SU-DHL-6 (cell line): ENCODE measurements at regions not wholly inside any gene's neighbourhood (a gene's known extent, or its start where the extent isn't known, plus 50 kb on each side); places are given as distances from the start of the nearest gene placed in this dataset.
A peak's percentile ranks its signal among the peaks of the same experiment; 100 is the strongest.

Experiments used
- H2AFZ ChIP-seq: fragments of 200-600 bp; sonication (generic); 2 replicates; pipeline ENCODE4 v1.6.1; 2014; ENCODE audit warnings: low read depth, mild to moderate bottlenecking, moderate library complexity, mixed read lengths, antibody characterized with exemption, low read length; ENCODE audit not compliant: severe bottlenecking
- H3F3A ChIP-seq: fragments of 200-600 bp; shearing (Covaris generic); 2 replicates; pipeline ENCODE4 v1.6.0; 2016; ENCODE audit warnings: antibody characterized with exemption, mild to moderate bottlenecking; ENCODE audit not compliant: insufficient read depth
- H3K27ac ChIP-seq: fragments of 200-600 bp; sonication (generic); 2 replicates; pipeline ENCODE4 v1.5.1; 2016; ENCODE audit warnings: low read depth, mild to moderate bottlenecking, low read length, moderate library complexity, mixed read lengths
- H3K27me3 ChIP-seq: fragments of 200-600 bp; sonication (generic), shearing (Covaris generic); 2 replicates; pipeline ENCODE4 v1.6.0; 2014; ENCODE audit warnings: mild to moderate bottlenecking, low read length
- H3K36me3 ChIP-seq: fragments of 200-600 bp; sonication (generic); 2 replicates; pipeline ENCODE4 v1.6.1; 2014; ENCODE audit warnings: mild to moderate bottlenecking, low read length, mixed read lengths
- H3K4me2 ChIP-seq: fragments of 300-600, 200-600 bp; shearing (Covaris generic), sonication (generic); 2 replicates; pipeline ENCODE4 v1.6.0; 2014; ENCODE audit warnings: low read length, low read depth, mild to moderate bottlenecking; ENCODE audit not compliant: poor library complexity, severe bottlenecking
- H3K4me3 ChIP-seq: fragments of 200-600 bp; sonication (generic); 2 replicates; pipeline ENCODE4 v1.5.1; 2014; ENCODE audit warnings: antibody characterized with exemption, low read length, mild to moderate bottlenecking, mixed read lengths; ENCODE audit not compliant: insufficient read depth, poor library complexity, severe bottlenecking
- H3K79me2 ChIP-seq: fragments of 200-600 bp; sonication (generic); 2 replicates; pipeline ENCODE4 v1.6.1; 2014; ENCODE audit warnings: mild to moderate bottlenecking, low read length, moderate library complexity; ENCODE audit not compliant: insufficient read depth
- H3K9ac ChIP-seq: fragments of 200-600 bp; sonication (generic); 2 replicates; pipeline ENCODE4 v1.7.0; 2014; ENCODE audit warnings: mild to moderate bottlenecking, low read length
- H3K9me2 ChIP-seq: fragments of 200-600 bp; sonication (generic); replicated peaks from 2 replicates; pipeline ENCODE4 v1.6.1; 2014; ENCODE audit warnings: low read length; ENCODE audit not compliant: insufficient read depth
- H3K9me3 ChIP-seq: fragments of 200-600 bp; sonication (generic); 2 replicates; pipeline ENCODE4 v1.6.1; 2014; ENCODE audit warnings: low read length, mixed read lengths; ENCODE audit not compliant: insufficient read depth
- H4K20me1 ChIP-seq: fragments of 200-600 bp; sonication (generic); 2 replicates; pipeline ENCODE4 v1.6.1; 2014; ENCODE audit warnings: low read depth, mild to moderate bottlenecking, antibody characterized with exemption, low read length, moderate library complexity, mixed read lengths
- EZH2phosphoT487 ChIP-seq: fragments of 200-600 bp; sonication (generic), shearing (Covaris generic); conservative IDR thresholded peaks from 2 replicates; pipeline ENCODE4 v1.6.1; 2018; ENCODE audit warnings: mild to moderate bottlenecking, antibody characterized with exemption, low read length, moderate library complexity, mixed read lengths
- TF ChIP-seq, protein P1 (sequence below): fragments of 200-600 bp; sonication (generic); IDR thresholded peaks from one replicate; pipeline ENCODE4 v1.5.1; 2017; ENCODE audit warnings: antibody characterized with exemption, mild to moderate bottlenecking, low read length, moderate library complexity; ENCODE audit not compliant: insufficient read depth, poor library complexity, severe bottlenecking

DNA sequence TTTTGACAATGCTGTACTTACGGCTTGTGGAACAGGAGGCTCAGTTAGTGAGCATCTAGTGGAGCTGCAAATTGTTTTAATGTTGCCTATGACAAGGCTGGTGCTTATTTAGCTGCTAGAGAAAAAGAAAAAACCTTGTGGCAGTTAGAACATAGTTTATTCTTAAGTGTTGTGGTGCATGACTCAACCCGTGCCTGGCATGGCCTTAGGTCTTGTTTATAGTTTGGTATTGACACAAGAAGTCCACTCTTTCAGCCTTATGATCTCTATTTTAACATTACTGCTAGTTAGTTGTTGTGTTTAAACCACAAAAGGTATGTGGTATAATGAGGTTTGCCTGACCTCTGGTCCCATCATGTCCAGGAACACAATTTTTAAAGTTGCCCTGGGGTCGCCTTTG lies 744.6 kb downstream of the FAM181B start:
- H3K9me2 ChIP-seq = no peaks in the 10 kb centered on the region
- H2AFZ ChIP-seq = no peak overlapping the region
- H3K9ac ChIP-seq = no peak overlapping the region
- H3F3A ChIP-seq = no peaks in the 10 kb centered on the region
- no peaks in the 10 kb centered on the region for H3K79me2 ChIP-seq
- H3K36me3 ChIP-seq = no peaks in the 10 kb centered on the region
- no peaks in the 10 kb centered on the region for H3K27me3 ChIP-seq
- no peaks in the 10 kb centered on the region for H4K20me1 ChIP-seq
- no peak for TF ChIP-seq EZH2phosphoT487
- TF ChIP-seq, protein P1, sequence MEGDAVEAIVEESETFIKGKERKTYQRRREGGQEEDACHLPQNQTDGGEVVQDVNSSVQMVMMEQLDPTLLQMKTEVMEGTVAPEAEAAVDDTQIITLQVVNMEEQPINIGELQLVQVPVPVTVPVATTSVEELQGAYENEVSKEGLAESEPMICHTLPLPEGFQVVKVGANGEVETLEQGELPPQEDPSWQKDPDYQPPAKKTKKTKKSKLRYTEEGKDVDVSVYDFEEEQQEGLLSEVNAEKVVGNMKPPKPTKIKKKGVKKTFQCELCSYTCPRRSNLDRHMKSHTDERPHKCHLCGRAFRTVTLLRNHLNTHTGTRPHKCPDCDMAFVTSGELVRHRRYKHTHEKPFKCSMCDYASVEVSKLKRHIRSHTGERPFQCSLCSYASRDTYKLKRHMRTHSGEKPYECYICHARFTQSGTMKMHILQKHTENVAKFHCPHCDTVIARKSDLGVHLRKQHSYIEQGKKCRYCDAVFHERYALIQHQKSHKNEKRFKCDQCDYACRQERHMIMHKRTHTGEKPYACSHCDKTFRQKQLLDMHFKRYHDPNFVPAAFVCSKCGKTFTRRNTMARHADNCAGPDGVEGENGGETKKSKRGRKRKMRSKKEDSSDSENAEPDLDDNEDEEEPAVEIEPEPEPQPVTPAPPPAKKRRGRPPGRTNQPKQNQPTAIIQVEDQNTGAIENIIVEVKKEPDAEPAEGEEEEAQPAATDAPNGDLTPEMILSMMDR = no peak
- no peak overlapping the region for H3K27ac ChIP-seq
- no peak overlapping the region for H3K4me2 ChIP-seq
- H3K4me3 ChIP-seq = no peak overlapping the region
- no peaks in the 10 kb centered on the region for H3K9me3 ChIP-seq

DNA sequence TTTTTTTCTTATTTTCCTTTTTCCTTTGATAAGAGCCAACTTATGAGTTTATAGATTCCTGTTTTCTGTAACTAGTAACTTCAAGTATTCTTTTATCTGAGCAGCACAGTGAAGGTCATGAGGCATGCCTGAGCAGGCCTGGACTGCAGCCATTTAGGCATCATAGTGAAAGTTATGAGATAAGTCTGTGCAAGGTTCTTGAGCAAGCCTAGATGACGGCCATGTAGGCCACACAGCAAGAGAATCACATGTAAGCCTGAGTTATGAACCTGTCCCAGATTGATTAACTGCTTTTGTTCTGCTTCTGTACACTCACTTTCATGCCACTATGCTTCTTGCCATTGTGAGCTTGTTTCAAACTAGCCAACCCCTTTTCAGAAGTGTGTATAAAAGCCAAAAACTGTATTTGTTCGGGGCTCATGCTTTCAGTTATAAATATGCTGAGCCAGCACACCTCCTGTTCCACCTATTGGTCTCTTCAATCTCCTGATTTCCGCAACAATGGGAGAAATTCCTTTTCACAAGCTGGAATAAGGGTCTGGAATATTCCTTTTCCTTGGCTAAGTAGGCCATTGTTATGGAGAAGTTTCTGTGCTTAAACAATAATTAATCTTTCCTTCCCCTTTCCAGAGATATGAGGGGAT lies 745.7 kb downstream of the FAM181B start:
- H3K9me3 ChIP-seq = no peaks in the 10 kb centered on the region
- no peaks in the 10 kb centered on the region for H3F3A ChIP-seq
- no peak overlapping the region for H3K4me2 ChIP-seq
- no peak overlapping the region for H3K4me3 ChIP-seq
- H3K9me2 ChIP-seq = no peaks in the 10 kb centered on the region
- H3K27me3 ChIP-seq = no peaks in the 10 kb centered on the region
- peak overlapping the region; percentile 65 for H2AFZ ChIP-seq
- no peak overlapping the region for H3K9ac ChIP-seq
- no peak overlapping the region for H3K27ac ChIP-seq
- H3K36me3 ChIP-seq = no peaks in the 10 kb centered on the region
- TF ChIP-seq, protein P1 = no peak
- TF ChIP-seq EZH2phosphoT487 = no peak
- no peaks in the 10 kb centered on the region for H3K79me2 ChIP-seq
- H4K20me1 ChIP-seq = no peaks in the 10 kb centered on the region

- Histone ChIP-seq H3K9me2 (no peaks in the 10 kb centered on the region), H3K27ac (no peak overlapping the region), H3K9ac (no peak overlapping the region), H3K4me3 (no peak overlapping the region), H3F3A (no peaks in the 10 kb centered on the region), H3K27me3 (no peaks in the 10 kb centered on the region), H3K4me2 (no peak overlapping the region), H2AFZ (no peak overlapping the region), H3K36me3 (no peaks in the 10 kb centered on the region), H3K9me3 (no peaks in the 10 kb centered on the region), H4K20me1 (no peaks in the 10 kb centered on the region), H3K79me2 (no peaks in the 10 kb centered on the region)
- TF ChIP-seq, protein P1 = no peak
- TF ChIP-seq EZH2phosphoT487 = no peak
Observed at GRCh38 chr11:81986556-81987161, 747.0 kb downstream of the FAM181B start.
